ENCODE measurements at regions not wholly inside any gene's neighbourhood (a gene's known extent, or its start where the extent isn't known, plus 50 kb on each side); places are given as distances from the start of the nearest gene placed in this dataset.

- H3K36me3 ChIP-seq (ENCODE audit: insufficient read depth, low read length): no peaks in the 10 kb centered on the region
- TF ChIP-seq CTCF (conservative IDR thresholded peaks at IDR 0.05; ENCODE audit: low read length) (no peak), EZH2phosphoT487 (IDR thresholded peaks at IDR 0.05; ENCODE audit: borderline replicate concordance) (no peak)
- H3K4me2 ChIP-seq (ENCODE audit: low read depth, low read length, poor library complexity, severe bottlenecking): no peak overlapping the region
- H3K27me3 ChIP-seq (ENCODE audit: insufficient read depth, low read length, poor library complexity, severe bottlenecking): no peaks in the 10 kb centered on the region
- H3K79me2 ChIP-seq (ENCODE audit: insufficient read depth, low read length): no peaks in the 10 kb centered on the region
- no peaks in the 10 kb centered on the region for H3K9me2 ChIP-seq (replicated peaks; ENCODE audit: low read depth, low read length)
- no peaks in the 10 kb centered on the region for H3F3A ChIP-seq (ENCODE audit: low read depth)
- no peak overlapping the region for H2AFZ ChIP-seq (ENCODE audit: low read length)
- H3K9ac ChIP-seq (ENCODE audit: low read depth, low read length, poor library complexity, severe bottlenecking): no peak overlapping the region
- no peaks in the 10 kb centered on the region for H3K9me3 ChIP-seq (ENCODE audit: insufficient read depth, low read depth, low read length)
- H3K4me3 ChIP-seq (ENCODE audit: low read length, poor library complexity, severe bottlenecking): no peak overlapping the region
- no peaks in the 10 kb centered on the region for H4K20me1 ChIP-seq (ENCODE audit: insufficient read depth, low read length, poor library complexity, severe bottlenecking)
- peaks cover 8% of the 10 kb centered on the region for H3K4me1 ChIP-seq (ENCODE audit: insufficient read depth, low read length, poor library complexity, severe bottlenecking)
Observed at GRCh38 chr15:93307513-93307912, 218.5 kb upstream of the RGMA start.

- Histone ChIP-seq H2AFZ (ENCODE audit: low read length) (no peak overlapping the region), H3K9me2 (replicated peaks; ENCODE audit: low read depth, low read length) (no peaks in the 10 kb centered on the region), H3K9me3 (ENCODE audit: insufficient read depth, low read depth, low read length) (no peaks in the 10 kb centered on the region), H3K4me2 (ENCODE audit: low read depth, low read length, poor library complexity, severe bottlenecking) (no peak overlapping the region), H3K9ac (ENCODE audit: low read depth, low read length, poor library complexity, severe bottlenecking) (no peak overlapping the region), H3K4me3 (ENCODE audit: low read length, poor library complexity, severe bottlenecking) (no peak overlapping the region), H3K79me2 (ENCODE audit: insufficient read depth, low read length) (no peaks in the 10 kb centered on the region), H3K4me1 (ENCODE audit: insufficient read depth, low read length, poor library complexity, severe bottlenecking) (peaks cover 8% of the 10 kb centered on the region), H3F3A (ENCODE audit: low read depth) (no peaks in the 10 kb centered on the region), H4K20me1 (ENCODE audit: insufficient read depth, low read length, poor library complexity, severe bottlenecking) (no peaks in the 10 kb centered on the region), H3K27me3 (ENCODE audit: insufficient read depth, low read length, poor library complexity, severe bottlenecking) (no peaks in the 10 kb centered on the region), H3K36me3 (ENCODE audit: insufficient read depth, low read length) (no peaks in the 10 kb centered on the region)
- TF ChIP-seq CTCF (conservative IDR thresholded peaks at IDR 0.05; ENCODE audit: low read length): no peak
- TF ChIP-seq EZH2phosphoT487 (IDR thresholded peaks at IDR 0.05; ENCODE audit: borderline replicate concordance): no peak
Observed at GRCh38 chr15:93305306-93305705, 216.3 kb upstream of the RGMA start.

- Histone ChIP-seq H3K4me2 (ENCODE audit: low read depth, low read length, poor library complexity, severe bottlenecking) (no peak overlapping the region), H4K20me1 (ENCODE audit: insufficient read depth, low read length, poor library complexity, severe bottlenecking) (no peaks in the 10 kb centered on the region), H3K9ac (ENCODE audit: low read depth, low read length, poor library complexity, severe bottlenecking) (no peak overlapping the region), H3K36me3 (ENCODE audit: insufficient read depth, low read length) (no peaks in the 10 kb centered on the region), H2AFZ (ENCODE audit: low read length) (no peak overlapping the region), H3K4me3 (ENCODE audit: low read length, poor library complexity, severe bottlenecking) (no peak overlapping the region), H3K4me1 (ENCODE audit: insufficient read depth, low read length, poor library complexity, severe bottlenecking) (peaks cover 8% of the 10 kb centered on the region), H3K27me3 (ENCODE audit: insufficient read depth, low read length, poor library complexity, severe bottlenecking) (no peaks in the 10 kb centered on the region), H3K9me2 (replicated peaks; ENCODE audit: low read depth, low read length) (no peaks in the 10 kb centered on the region), H3F3A (ENCODE audit: low read depth) (no peaks in the 10 kb centered on the region), H3K9me3 (ENCODE audit: insufficient read depth, low read depth, low read length) (no peaks in the 10 kb centered on the region), H3K79me2 (ENCODE audit: insufficient read depth, low read length) (no peaks in the 10 kb centered on the region)
- TF ChIP-seq EZH2phosphoT487 (IDR thresholded peaks at IDR 0.05; ENCODE audit: borderline replicate concordance) (no peak), CTCF (conservative IDR thresholded peaks at IDR 0.05; ENCODE audit: low read length) (no peak)
Observed at GRCh38 chr15:93302080-93302765, 213.2 kb upstream of the RGMA start.

All from Loucy (cell line).